SW480 (cell line): ENCODE measurements at regions not wholly inside any gene's neighbourhood (a gene's known extent, or its start where the extent isn't known, plus 50 kb on each side); places are given as distances from the start of the nearest gene placed in this dataset.
"Not testable (repeated sequence)": the region's sequence is repeated elsewhere in the genome, so short reads cannot be mapped to it uniquely, and the experiment has no call there.

Experiments
- DNase-seq: peaks from one replicate; pipeline ENCODE4 v3.0.0-alpha.2; 2016; ENCODE audit warnings: low spot score

GRCh38 chr7:137110091-137110509 is 233.4 kb downstream of the PTN start:
- no peak for DNase-seq

GRCh38 chr7:137107802-137108201 is 235.7 kb downstream of the PTN start:
- DNase-seq: not testable (repeated sequence)

GRCh38 chr7:137103526-137103925 is 235.1 kb downstream of the CHRM2 start:
- DNase-seq: not testable (repeated sequence)

- DNase-seq: no peak
Observed at GRCh38 chr7:137097111-137097510, 228.7 kb downstream of the CHRM2 start.

DNA sequence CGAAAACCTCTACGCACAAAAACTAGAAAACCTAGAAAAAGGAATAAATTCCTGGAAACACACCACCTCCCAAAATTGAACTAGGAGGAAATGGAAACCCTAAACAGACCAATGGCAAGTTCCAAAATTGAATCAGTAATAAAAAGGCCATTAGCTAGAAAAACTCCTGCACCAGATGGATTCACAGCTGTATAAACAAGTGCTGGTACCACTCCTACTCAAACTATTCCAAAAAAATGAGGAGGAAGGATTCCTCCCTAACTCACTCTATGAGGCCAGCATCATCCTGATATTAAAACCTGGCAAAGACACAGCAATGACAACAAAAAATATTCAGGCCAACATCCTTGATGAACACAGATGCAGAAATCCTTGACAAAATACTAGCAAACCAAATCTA is 228.2 kb downstream of the CHRM2 start:
- no peak for DNase-seq

DNA sequence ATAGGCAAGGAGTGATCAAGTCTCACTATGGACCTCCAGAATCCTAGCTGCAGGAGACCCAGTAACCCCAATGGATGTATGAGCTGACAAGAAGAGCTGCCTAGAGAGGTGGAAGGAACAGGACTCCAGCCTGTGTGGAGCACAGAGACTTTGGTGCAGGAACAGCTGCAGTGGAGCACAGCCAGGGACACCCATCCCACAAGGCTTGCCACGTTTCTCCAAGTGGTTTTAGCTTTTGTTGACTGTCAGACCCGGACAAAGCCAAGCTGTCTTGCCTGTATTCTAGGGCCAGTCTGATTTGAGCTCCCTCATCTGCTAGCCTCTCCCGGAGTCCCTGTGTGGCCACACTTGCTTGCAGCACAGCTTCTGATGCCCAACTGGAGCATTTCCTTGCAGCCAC is 224.7 kb downstream of the CHRM2 start:
- no peak for DNase-seq

DNA sequence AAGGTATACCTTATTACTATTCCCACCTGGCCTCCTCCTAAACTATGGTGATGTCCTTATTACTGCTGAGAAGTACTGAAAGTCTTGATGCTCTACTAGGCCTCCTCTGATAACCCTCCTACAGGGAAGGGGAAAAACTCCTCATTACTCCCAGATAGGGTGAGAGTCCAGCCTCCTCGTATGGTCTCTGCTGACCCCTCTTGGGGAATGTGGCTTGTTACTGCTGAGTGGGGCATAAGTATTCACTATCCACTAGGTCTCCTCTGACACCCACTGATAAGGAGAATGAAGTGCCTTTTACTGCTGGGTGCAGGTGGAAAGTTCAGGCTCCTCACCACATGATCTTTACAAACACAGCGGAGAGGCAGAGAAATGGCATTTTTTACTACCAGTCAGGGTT is 222.9 kb downstream of the CHRM2 start:
- DNase-seq: no peak

GRCh38 chr7:137086896-137087295 is 218.4 kb downstream of the CHRM2 start:
- DNase-seq: no peak

GRCh38 chr7:137084607-137085380 is 216.3 kb downstream of the CHRM2 start:
- DNase-seq: no peak

GRCh38 chr7:137082391-137082790 is 213.9 kb downstream of the CHRM2 start:
- DNase-seq: no peak

DNA sequence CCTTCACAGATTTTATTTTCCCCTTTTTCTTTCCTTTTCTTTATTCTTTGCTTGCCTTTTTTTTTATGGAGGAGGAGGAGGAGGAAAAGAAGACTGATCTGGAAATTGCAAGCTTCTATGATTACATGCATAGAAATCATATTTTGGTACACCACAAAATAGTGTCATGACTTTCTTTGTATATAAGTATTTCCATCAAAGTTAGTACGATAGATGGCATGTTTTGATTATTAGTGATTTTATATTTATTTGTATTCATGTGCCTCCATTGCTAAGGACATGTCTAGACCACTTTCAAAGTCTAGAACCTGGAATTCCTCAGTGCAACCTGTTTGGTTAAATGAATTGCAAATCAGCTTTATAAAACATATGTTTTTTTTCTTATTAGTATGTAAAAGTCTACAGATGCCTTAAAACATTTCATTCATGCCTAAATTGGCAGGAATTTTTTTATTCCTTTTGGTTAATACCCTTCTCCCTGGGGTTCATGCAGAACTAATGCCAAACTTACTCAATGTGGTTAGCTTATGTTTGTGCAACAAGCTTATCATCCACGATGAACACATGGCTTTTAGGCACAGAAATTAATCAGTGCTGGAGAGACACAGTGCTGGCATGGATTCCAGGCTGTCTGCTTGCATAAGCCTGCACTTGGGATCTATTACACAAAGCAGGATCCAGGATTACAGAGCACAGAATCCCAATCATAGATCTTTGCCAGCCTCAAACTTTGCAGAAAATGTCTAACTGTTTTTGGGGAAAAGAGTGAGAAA is 213.1 kb downstream of the CHRM2 start:
- no peak for DNase-seq

DNA sequence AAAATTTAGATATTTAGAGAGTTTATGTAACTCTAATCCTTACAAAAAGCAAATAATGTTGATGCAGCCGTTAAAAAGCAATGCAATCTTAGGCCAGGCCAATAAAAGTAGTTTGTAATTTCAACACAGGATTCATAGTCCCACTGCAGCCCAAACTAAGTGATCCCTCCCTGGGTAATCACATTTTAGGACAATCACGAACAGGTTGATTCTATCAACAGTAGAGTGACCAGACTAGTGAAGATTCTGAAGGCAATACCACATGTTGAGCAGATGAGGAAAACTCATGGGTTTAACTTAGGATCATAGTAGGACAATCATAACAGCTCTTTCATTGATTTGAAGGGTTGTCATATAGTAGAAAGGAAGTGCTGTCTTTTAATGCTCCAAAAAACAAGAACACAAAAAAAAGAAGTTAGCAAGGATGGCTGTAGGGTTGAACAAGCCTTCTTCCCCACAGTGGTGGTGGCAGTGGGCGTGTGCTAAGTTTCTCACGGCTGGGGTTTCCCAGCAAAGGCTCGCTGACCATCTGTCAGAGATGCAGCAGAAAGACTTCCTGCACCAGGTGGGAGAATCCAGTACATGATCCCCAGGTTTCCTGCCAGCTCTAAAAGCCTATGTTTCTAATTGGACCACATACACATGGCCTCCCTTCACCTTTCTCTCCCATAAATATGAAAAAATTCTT is 212.2 kb downstream of the CHRM2 start:
- DNase-seq: no peak

GRCh38 chr7:137078781-137079180 is 210.3 kb downstream of the CHRM2 start:
- no peak for DNase-seq

GRCh38 chr7:137074391-137075030 is 206.1 kb downstream of the CHRM2 start:
- DNase-seq: no peak

- no peak for DNase-seq
Observed at GRCh38 chr7:137073571-137074325, 205.3 kb downstream of the CHRM2 start.
